Ramos (cell line): ENCODE measurements at regions not wholly inside any gene's neighbourhood (a gene's known extent, or its start where the extent isn't known, plus 50 kb on each side); places are given as distances from the start of the nearest gene placed in this dataset.
"Not testable (repeated sequence)": the region's sequence is repeated elsewhere in the genome, so short reads cannot be mapped to it uniquely, and the experiment has no call there.

Source experiments
- in situ Hi-C: fragments of 300-500 bp; cut with MboI; formaldehyde crosslinking; loops from one replicate; pipeline ENCODE4 v1.14.3; 2022; ENCODE audit warnings: low sequenced_read_pairs; ENCODE audit not compliant: unreplicated experiment

DNA sequence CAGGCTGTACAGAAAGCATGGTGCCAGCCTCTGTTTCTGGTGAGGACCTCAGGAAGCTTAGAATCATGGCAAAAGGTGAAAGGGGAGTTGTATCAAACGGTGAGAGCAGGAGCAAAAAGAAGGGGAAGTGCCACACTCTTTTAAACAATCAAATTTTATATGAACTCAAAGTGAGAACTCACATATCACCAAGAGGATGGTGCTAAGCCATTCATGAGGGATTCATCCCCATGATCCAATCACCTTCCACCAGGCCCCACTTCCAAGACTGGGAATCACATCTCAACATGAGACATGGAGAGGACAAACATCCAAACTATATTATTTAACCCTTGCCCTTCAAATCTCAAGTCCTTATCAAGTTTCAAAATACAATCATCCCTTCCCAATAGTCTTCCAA lies 836.7 kb downstream of the SLITRK5 start:
- in situ Hi-C loops = no loop called here

DNA sequence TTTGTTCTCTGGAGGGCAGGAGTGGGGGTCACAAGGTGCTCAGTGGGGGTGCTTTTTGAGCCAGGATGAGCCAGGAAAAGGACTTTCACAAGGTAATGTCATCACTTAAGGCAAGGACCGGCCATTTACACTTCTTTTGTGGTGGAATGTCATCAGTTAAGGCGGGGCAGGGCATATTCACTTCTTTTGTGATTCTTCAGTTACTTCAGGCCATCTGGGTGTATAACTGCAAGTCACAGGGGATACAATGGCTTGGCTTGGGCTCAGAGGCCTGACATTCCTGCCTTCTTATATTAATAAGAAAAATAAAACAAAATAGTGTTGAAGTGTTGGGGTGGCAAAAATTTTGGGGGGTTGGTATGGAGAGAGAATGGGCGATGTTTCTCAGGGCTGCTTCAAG lies 841.8 kb downstream of the SLITRK5 start:
- in situ Hi-C loops = not testable (repeated sequence)

DNA sequence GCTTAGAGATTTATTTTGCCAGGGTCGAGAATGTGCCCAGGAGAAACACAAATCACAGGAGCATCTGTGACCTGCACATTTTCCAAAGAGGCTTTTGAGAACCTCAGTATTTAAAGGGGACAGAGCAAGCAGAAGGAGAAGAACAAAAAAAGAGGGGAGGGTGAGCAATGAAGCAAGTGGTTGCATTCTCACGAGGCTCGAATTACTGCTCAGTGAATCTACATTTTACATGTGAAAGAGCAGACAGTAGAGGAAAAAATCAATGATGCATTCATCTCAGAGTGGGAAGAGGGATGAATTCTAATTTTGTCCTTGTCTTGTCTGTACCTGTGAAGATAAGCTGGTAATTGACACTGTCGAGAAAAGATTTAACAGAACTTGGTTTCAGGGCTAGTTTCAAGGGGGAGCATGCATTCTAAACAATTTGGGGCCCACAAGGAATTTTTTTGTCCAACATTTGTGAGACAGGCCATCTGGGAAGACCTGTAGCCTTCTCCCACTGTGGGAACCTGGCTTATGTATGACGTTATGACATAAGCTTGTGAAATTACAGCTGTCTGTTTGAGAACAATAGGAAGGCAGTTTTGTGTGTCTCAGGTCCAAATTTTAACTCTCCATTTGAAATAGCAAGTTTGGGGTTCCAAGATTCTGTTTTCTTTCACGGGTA lies 855.1 kb downstream of the SLITRK5 start:
- in situ Hi-C loops = no loop called here

DNA sequence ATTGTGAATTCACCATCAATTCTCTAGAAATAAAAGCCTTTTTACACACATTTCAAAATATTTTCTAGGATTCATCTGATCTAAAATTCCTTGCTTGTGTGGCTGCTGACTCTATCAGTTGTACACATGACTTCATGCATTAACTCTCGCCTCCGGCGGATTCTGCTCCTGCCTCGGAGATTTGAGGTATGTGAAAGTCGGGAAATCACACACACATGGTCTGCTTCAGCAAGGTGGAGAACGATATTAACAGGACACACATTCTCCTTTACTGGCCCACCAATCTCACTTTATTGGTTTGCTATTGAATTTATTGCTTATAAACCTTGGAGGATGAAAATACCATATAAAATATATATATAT lies 855.7 kb downstream of the SLITRK5 start:
- in situ Hi-C loops = no loop called here

DNA sequence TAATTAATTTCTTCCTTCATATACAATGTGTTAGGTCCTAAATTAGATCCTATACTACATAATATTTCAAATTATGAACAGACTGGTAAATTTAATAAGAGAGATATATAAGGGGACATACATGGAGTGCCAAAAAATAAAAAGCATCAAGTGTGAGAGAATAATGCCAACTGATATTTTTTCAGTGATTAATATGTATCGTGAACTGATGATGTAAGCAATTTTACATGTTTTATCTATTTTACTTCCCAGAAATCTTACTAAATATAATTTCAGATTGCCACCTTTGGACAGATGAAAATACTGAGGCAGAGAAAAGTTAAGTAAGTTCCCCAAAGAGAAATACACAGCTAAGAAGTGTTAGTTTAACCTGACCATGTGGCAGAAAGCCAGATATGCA lies 870.8 kb downstream of the SLITRK5 start:
- in situ Hi-C loops = no loop called here

DNA sequence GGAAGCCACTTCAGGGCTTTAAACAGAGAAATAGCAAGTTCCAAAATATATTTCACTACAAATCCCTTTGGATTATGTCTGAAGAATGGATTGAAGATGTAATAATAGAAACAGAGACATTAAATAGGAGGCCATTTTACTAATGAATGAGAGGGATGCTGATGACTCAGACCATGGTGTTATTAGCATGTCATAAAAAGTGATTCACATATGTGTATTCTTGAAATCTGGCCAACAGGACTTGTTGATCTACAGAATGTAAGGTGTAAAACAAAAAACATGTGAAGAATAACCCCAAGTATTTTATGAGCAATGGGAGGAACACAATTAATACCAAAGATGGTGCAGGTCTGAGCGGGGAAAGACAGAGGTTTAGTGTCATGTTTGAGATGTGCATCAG lies 873.7 kb downstream of the SLITRK5 start:
- in situ Hi-C loops = no loop called here

DNA sequence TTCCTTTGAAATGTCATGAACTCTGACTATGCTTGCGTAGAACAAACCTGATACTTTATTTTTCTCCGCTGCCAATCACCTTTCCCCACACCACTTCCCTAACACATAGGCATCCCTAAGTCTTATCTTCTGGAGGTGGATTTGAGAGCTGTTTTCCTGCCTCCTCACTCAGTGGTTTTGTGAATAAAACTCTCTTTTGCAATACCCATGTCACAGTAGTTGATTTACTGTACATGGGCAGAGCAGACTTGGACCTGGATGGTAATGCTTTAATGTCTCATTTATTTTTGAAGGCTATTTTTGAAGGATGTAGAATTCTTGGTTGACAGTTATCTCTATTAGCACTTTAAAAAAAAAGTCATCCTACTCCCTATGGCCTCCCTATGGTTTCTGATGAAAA lies 881.8 kb downstream of the SLITRK5 start:
- in situ Hi-C loops = no loop called here

DNA sequence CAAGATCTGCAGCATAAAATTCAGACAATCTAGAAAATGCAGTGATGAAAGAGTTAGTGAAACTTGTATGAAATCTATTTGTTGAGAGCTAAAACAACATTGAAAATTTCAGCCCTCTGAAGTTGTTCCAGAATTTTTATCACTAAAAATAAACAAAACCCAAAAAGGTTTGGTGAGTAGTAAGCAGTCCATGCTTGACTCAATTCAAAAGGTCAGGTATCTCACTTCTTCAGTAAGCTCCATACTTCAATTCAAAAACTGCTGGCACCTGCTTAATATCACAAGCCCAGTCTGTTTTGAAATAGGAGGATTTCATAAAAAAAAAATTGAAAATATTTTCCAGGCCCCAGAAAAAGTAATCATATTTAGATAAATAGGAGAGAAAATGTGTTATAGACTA lies 894.4 kb downstream of the SLITRK5 start:
- in situ Hi-C loops = no loop called here

DNA sequence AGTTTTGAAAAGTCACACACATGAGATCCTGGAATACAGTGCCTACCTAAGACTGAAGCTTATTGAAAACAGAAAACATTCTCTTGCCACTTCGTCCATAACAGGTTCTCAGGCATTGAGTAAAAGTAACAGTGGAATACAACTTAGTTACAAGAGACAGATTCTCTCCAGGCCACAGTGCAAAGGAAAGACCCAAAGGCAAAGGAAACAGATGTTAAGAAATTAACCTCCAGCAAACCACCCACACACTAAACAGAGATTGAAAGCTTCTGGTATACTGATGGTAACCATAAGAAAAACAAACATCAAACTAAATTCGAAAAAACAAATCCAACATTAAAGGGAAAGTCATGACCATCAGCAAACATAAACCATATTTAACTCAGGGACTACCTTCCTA lies 914.7 kb downstream of the SLITRK5 start:
- in situ Hi-C loops = no loop called here

DNA sequence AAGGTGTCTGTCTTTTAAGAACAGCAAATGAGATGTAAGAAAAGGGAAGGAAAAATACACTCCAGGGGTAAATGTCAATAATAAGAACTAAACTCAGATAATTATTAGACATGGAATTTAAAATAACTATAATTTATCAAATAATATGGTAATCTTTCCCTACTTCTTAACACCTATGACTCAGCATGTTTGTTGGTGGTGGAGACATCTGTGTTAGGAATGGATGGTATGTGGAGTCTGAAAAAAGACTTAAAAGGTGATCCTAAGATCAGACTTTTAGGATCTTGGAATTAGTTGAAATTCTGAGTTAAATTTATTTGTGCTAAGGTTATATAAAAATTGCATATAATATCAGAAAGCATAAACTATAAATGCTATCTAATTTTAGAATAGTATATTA lies 915.1 kb downstream of the SLITRK5 start:
- in situ Hi-C loops = no loop called here

DNA sequence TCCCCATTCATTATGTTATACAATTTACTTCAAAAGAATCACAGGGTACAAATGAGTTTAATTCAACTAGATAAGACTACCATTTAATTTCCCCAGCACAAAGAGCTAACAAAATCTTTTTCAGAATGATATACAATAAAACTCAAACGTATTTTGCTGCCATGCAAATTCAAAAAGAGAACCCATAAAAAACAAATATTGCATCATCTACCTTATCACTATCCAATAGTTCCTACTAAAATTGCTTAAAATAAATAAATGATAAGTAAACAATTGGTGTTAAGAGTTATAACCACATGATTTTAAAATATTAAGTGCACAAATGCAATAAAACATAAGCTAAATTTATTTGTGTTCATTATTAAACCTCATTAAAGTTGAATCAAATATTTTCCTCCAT lies 919.4 kb downstream of the SLITRK5 start:
- in situ Hi-C loops = no loop called here

DNA sequence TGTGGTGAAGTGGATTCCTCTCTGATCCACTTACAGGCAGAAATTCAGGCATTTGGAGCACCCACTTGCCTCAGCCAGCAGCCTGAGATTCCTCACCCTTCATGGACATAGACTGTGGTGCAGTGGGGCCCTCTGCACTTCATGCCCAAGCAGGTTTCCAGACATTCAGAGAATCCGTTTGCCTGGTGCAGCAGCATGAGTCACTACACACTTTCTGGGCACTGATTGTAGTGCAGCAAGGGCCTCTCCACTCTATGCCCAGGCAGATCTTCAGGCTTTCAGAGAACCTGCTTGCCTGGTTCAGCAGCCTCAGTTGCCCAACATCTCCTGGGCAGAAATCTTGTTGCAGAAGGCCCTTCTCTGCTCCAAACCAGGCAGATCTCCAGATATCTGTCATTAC lies 920.9 kb downstream of the SLITRK5 start:
- in situ Hi-C loops = no loop called here

DNA sequence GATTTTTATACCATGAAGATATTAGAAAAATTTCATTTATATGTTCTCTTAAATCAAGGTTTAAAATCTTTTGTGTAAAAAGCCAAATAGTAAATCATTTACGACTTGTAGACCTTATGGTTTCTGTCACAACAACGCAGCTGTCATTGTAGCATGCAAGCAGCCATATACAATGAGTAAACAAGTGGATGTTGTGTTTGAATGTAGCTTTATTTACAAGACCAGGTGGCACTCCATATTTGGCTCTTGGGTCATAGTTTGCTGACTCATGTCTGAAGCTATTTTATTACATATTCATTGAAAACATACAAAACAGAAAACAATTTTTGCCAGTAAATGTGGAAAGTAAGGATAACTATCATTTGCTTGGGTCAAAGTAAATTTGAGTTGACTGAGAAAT lies 930.8 kb downstream of the SLITRK5 start:
- in situ Hi-C loops = no loop called here

DNA sequence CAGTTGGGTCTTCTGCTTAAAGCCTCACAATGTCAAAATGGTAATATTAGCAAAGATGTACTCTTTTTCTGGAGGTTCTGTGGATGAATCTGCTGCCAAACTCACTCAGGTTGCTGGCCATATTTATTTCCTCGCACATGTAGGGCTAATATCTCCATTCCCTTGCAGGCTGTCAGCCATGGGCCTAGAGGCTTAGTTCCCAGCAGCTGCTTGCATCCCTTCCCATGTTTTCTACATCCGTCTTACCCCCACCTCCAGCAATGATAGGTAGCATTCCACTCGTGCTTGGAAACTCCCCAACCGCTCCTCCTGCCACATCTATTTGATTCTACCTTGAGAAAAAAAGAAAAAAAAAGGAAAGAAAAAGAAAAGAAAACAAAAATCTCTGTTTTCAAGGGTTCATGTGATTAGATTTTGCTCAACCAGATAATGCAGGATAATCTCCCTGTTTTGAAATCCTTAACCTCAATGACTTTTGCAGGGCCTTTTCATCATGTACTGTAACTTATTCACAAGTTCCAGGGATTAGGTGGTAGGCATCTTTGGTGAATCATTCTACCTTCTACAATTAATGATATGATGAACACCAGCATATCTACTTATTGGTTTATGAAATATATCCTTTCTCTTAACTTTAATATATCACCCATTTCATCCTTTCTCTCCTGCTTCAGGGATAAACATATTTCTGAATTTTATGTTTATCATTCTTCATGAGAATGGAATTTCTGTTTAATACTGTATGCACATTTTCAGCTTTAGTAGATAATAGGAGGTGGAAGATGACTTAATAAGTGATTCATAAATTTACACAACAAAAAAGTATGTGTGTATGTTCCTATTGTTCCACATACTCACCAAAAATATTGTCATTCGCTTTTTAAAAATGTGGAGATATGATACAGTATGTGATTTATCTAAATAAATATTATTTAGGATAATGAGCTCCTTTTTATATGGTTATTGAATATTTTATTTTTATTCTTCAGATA lies 931.9 kb downstream of the SLITRK5 start:
- in situ Hi-C loops = no loop called here

DNA sequence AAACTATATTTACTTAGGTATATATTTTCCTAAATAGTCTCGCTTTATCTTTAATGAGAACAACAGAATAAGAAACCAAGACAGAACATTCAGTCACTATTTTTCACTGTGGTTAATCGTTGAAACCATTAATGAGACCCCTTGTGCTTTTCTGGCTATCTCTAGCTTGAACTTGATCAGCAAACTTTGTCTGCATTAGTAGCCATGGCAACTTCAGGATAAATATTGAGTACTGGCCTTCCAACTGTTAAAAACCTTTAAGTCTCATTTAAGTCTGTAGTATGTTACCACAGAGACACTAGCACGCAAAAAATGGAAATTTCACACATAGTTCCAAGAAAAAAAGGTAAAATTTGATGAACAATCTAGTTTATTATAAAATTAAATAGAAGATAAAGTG lies 946.0 kb downstream of the SLITRK5 start:
- in situ Hi-C loops = no loop called here

DNA sequence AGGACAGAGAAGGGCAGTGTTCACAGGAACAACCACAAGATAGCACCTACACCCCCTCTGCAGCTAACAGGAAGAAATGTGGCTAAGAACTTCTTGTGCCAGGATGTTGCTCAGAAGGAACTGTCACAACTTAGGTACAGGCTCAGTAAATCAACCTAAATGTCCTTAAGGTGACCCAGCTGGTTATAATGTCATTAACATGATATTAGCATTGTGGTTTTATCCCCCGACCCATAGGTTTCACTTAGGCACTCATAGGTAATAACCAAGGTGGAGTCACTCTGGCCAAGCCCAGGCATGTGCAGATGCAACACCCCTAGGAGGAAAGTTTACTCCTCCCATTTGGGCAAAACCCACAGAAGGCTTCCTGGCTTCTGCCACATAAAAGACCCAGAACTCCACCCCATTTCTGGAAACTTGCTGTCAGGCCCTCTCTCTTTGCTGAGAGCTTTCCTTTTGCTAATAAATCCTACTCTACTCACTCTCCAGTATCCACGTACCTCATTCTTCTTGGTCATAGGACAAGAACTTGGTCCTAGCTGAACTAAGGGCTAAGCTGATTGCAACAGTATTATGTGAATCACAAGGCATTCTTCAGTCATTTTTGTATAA lies 951.3 kb downstream of the SLITRK5 start:
- in situ Hi-C loops = no loop called here

DNA sequence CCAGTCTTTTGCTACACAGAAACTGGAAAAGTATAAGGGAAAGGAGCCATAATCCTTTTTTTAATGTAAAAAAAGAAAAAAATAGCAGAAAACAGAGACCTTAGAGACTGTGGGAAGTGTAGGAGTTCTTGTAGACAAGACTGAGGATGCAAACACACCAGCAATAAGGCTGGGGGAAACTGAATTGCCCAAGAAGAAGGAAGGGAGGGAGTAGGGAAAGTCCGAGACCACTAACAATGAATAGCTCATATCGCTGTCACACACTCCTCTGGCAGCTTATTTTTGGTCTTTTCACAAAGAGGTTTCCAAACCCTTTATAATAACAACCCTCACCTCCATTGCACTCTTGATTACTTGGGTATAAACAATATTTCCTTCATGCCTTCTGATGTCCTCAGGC lies 952.0 kb downstream of the SLITRK5 start:
- in situ Hi-C loops = no loop called here

DNA sequence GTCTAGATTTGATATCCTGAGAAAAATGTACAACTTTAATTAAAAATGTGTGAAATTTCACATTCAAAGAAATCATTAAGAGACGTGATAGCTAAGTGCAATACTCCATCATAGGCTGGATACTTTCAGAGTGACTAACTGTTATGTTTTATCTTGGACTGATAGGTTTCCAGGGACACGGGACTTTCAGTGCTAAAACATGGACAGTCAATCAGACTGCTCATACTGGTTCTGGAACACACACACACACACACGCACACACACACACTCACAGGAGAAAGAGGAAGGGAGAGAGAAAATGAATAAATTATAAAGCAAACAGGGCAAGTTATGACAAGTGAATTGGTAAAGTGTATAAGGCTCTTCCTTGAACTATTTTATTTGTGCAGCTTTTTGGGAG lies 955.9 kb downstream of the SLITRK5 start:
- in situ Hi-C loops = no loop called here

DNA sequence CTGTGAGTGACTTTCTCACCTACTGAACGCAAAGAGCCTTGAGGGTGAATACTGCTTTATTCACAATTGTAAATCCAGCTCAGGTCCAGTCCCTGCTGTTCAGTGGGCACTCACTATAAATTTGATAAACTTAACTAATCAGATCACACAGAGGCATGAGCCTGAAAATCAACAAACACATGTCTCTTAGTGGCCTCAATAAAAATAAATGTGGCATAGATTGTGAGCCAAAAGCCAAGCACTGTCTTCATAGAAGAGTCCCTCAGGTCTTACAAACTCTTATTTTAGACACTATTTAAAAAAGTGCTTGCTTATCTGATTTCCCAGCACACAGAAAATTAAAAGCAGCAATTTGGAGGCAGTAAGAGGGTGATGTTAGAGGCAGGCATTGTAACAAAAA lies 957.7 kb downstream of the SLITRK5 start:
- in situ Hi-C loops = no loop called here

DNA sequence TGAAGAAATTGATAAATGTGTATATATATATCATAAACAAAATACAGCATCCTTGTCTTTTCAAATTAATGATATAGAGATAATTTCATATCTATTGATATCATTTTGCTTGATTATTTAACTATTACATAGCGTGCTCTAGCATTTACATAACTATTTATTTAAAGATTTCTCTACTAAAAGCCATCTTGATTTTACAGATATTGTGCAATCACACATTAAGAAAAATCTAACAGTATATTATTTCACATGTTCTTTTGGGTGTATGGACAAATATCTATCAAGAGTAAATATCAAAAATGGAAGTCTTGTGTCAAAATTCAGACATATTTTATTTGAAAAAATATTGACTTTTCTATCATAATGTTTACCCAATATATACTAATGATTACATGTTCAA lies 966.8 kb downstream of the SLITRK5 start:
- in situ Hi-C loops = no loop called here

DNA sequence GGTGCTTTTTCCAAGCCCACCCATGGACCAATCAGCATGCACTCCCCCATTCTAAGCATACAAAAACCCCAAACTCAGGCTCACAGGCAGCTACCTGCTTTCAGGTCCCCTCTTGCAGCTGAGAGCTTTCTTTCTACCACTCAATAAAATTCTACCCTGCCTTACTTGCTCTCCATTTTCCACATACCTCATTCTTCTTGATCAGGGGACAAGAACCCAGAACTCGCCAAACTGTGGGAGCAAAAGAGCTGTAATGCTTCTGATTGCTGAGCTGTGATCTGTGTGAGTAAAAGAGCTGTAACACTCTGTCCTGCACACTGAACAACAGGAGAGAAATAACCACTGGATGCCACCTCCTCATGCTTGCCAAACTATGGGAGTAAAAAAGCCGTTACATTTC lies 972.1 kb downstream of the SLITRK5 start:
- in situ Hi-C loops = no loop called here
